Chondrocyte (in vitro differentiated cells): ENCODE measurements at regions not wholly inside any gene's neighbourhood (a gene's known extent, or its start where the extent isn't known, plus 50 kb on each side); places are given as distances from the start of the nearest gene placed in this dataset.

Experiments used
- DNase-seq: peaks from one replicate; pipeline ENCODE4 v3.0.0; 2021; ENCODE audit warnings: mixed read lengths, low spot score
- H3K27ac Mint-ChIP-seq: one replicate; pipeline ENCODE4 v1.8.0; 2021; ENCODE audit warnings: mild to moderate bottlenecking, moderate library complexity, mixed read lengths; ENCODE audit not compliant: unreplicated experiment
- H3K27me3 Mint-ChIP-seq: 2 replicates; pipeline ENCODE4 v1.8.0; 2021; ENCODE audit warnings: low read depth, mixed read lengths
- H3K36me3 Mint-ChIP-seq: 2 replicates; pipeline ENCODE4 v1.8.0; 2021; ENCODE audit warnings: low read depth, mixed read lengths
- H3K4me1 Mint-ChIP-seq: 2 replicates; pipeline ENCODE4 v1.8.0; 2021; ENCODE audit warnings: low read depth, mild to moderate bottlenecking, mixed read lengths
- H3K4me3 Mint-ChIP-seq: one replicate; pipeline ENCODE4 v1.8.0; 2021; ENCODE audit warnings: mild to moderate bottlenecking, moderate library complexity, mixed read lengths; ENCODE audit not compliant: unreplicated experiment
- H3K9me3 Mint-ChIP-seq: 2 replicates; pipeline ENCODE4 v1.8.0; 2021; ENCODE audit warnings: low read depth, mixed read lengths
- TF ChIP-seq, protein P1 (sequence below): fragments of 200-600 bp; sonication (generic); IDR thresholded peaks from 2 replicates; pipeline ENCODE4 v1.5.0; 2021; ENCODE audit warnings: antibody characterized with exemption, mild to moderate bottlenecking, moderate library complexity

GRCh38 chr17:70577456-70577855 lies 408.1 kb downstream of the KCNJ2 start:
- H3K27ac Mint-ChIP-seq = no peak overlapping the region
- H3K4me3 Mint-ChIP-seq = no peak overlapping the region
- peaks cover 5% of the 10 kb centered on the region for H3K9me3 Mint-ChIP-seq
- no peak for DNase-seq
- no peaks in the 10 kb centered on the region for H3K36me3 Mint-ChIP-seq
- H3K4me1 Mint-ChIP-seq = no peaks in the 10 kb centered on the region
- TF ChIP-seq, protein P1, sequence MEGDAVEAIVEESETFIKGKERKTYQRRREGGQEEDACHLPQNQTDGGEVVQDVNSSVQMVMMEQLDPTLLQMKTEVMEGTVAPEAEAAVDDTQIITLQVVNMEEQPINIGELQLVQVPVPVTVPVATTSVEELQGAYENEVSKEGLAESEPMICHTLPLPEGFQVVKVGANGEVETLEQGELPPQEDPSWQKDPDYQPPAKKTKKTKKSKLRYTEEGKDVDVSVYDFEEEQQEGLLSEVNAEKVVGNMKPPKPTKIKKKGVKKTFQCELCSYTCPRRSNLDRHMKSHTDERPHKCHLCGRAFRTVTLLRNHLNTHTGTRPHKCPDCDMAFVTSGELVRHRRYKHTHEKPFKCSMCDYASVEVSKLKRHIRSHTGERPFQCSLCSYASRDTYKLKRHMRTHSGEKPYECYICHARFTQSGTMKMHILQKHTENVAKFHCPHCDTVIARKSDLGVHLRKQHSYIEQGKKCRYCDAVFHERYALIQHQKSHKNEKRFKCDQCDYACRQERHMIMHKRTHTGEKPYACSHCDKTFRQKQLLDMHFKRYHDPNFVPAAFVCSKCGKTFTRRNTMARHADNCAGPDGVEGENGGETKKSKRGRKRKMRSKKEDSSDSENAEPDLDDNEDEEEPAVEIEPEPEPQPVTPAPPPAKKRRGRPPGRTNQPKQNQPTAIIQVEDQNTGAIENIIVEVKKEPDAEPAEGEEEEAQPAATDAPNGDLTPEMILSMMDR = no peak
- H3K27me3 Mint-ChIP-seq = peaks cover 4% of the 10 kb centered on the region

DNA sequence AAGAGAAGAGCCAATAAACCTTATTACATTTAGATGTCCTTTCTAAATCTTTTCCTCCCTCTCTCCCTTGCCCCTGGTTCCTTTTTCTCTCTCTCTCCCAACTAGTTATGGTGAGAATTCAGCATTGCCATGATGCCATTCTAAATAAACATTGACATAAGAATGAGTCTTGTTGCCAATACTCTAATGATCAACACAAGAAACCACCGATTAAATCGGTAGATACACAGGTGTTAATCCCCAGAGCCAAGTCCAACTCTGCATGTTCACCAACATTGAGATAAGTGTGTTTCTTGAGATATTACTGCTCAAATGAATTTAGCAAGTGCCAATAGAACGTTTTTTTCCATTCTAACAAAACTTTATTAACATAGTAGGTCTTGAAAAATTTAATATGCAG lies 412.1 kb downstream of the KCNJ2 start:
- Mint-ChIP-seq H3K36me3 (peaks cover 1% of the 10 kb centered on the region), H3K9me3 (peaks cover 12% of the 10 kb centered on the region), H3K27ac (no peak overlapping the region), H3K4me1 (no peaks in the 10 kb centered on the region), H3K4me3 (no peak overlapping the region), H3K27me3 (no peaks in the 10 kb centered on the region)
- DNase-seq = no peak
- TF ChIP-seq, protein P1 = no peak

DNA sequence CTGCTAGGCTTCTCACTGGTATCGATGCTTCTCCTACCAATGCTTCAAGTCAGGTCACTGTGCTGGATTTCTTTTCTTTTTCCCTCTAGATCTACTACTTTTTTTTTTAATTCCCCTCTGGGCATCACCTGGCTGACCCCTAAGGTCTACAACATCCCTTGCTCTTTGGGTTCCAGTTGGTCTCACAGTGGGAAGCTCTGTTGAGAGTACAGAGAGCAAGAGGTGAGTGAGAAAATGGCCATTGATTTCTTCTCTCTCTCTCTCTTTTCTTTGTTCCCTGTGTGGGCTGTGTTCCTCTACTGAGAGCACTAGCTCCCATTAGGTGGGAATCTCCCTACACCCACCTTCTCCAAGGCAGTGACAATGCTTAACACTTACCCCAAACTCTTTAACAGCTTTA lies 413.4 kb downstream of the KCNJ2 start:
- H3K9me3 Mint-ChIP-seq = peaks cover 12% of the 10 kb centered on the region
- H3K36me3 Mint-ChIP-seq = peaks cover 1% of the 10 kb centered on the region
- TF ChIP-seq, protein P1 = no peak
- H3K4me1 Mint-ChIP-seq = peaks cover 1% of the 10 kb centered on the region
- H3K27me3 Mint-ChIP-seq = no peaks in the 10 kb centered on the region
- no peak overlapping the region for H3K27ac Mint-ChIP-seq
- H3K4me3 Mint-ChIP-seq = no peak overlapping the region
- DNase-seq = no peak

GRCh38 chr17:70584255-70584654 lies 414.9 kb downstream of the KCNJ2 start:
- TF ChIP-seq, protein P1 = no peak
- peaks cover 4% of the 10 kb centered on the region for H3K4me1 Mint-ChIP-seq
- peaks cover 1% of the 10 kb centered on the region for H3K36me3 Mint-ChIP-seq
- peaks cover 16% of the 10 kb centered on the region for H3K9me3 Mint-ChIP-seq
- H3K4me3 Mint-ChIP-seq = no peak overlapping the region
- H3K27me3 Mint-ChIP-seq = no peaks in the 10 kb centered on the region
- H3K27ac Mint-ChIP-seq = no peak overlapping the region
- no peak for DNase-seq

GRCh38 chr17:70588003-70588402 lies 418.7 kb downstream of the KCNJ2 start:
- DNase-seq = no peak
- Mint-ChIP-seq H3K27ac (no peak overlapping the region), H3K9me3 (peaks cover 11% of the 10 kb centered on the region), H3K4me3 (no peak overlapping the region), H3K27me3 (no peaks in the 10 kb centered on the region), H3K4me1 (peaks cover 4% of the 10 kb centered on the region), H3K36me3 (peaks cover 1% of the 10 kb centered on the region)
- TF ChIP-seq, protein P1 = no peak
